GF-D8 (cell line): ENCODE measurements at regions not wholly inside any gene's neighbourhood (a gene's known extent, or its start where the extent isn't known, plus 50 kb on each side); places are given as distances from the start of the nearest gene placed in this dataset.

Source experiments
- DNase-seq: peaks from one replicate; lab custom pipeline; 2025; lab: John Stamatoyannopoulos, UW

GRCh38 chr13:110097013-110097412 lies 209.9 kb downstream of the COL4A1 start:
- DNase-seq = no peak

- DNase-seq = no peak
Measured at GRCh38 chr13:110092831-110093247, 214.1 kb downstream of the COL4A1 start.

GRCh38 chr13:110089815-110090214 lies 217.1 kb downstream of the COL4A1 start:
- DNase-seq = no peak

GRCh38 chr13:110089100-110089499 lies 217.9 kb downstream of the COL4A1 start:
- DNase-seq = no peak

GRCh38 chr13:110073982-110074381 lies 233.0 kb downstream of the COL4A1 start:
- no peak for DNase-seq

- no peak for DNase-seq
Measured at GRCh38 chr13:110070511-110071120, 236.3 kb downstream of the COL4A1 start.

GRCh38 chr13:110070046-110070445 lies 236.9 kb downstream of the COL4A1 start:
- DNase-seq = no peak

GRCh38 chr13:110068176-110068473 lies 238.8 kb downstream of the COL4A1 start:
- no peak for DNase-seq

GRCh38 chr13:110067355-110068175 lies 239.4 kb downstream of the COL4A1 start:
- DNase-seq = no peak

GRCh38 chr13:110065780-110066179 lies 241.2 kb downstream of the COL4A1 start:
- no peak for DNase-seq

GRCh38 chr13:110063490-110064421 lies 243.2 kb downstream of the COL4A1 start:
- no peak for DNase-seq

GRCh38 chr13:110062777-110063442 lies 244.0 kb downstream of the COL4A1 start:
- no peak for DNase-seq

GRCh38 chr13:110062077-110062776 lies 244.7 kb downstream of the COL4A1 start:
- DNase-seq = no peak

GRCh38 chr13:110061270-110061669 lies 245.7 kb downstream of the COL4A1 start:
- DNase-seq = no peak

GRCh38 chr13:110057052-110057451 lies 249.9 kb downstream of the COL4A1 start:
- DNase-seq = no peak

GRCh38 chr13:110056640-110057039 lies 250.3 kb downstream of the COL4A1 start:
- DNase-seq = no peak

- DNase-seq = no peak
Measured at GRCh38 chr13:110055089-110055488, 251.9 kb downstream of the COL4A1 start.

- no peak for DNase-seq
Measured at GRCh38 chr13:110054041-110054440, 252.9 kb downstream of the COL4A1 start.

GRCh38 chr13:110047496-110047895 lies 259.5 kb downstream of the COL4A1 start:
- DNase-seq = no peak

- no peak for DNase-seq
Measured at GRCh38 chr13:110046811-110047210, 260.1 kb downstream of the COL4A1 start.

GRCh38 chr13:110045919-110046318 lies 259.5 kb upstream of the IRS2 start:
- no peak for DNase-seq
